Mesenchymal stem cell (in vitro differentiated cells and primary cell): ENCODE measurements at regions not wholly inside any gene's neighbourhood (a gene's known extent, or its start where the extent isn't known, plus 50 kb on each side); places are given as distances from the start of the nearest gene placed in this dataset.

ENCODE experiments used
- DNase-seq: peaks from one replicate; pipeline ENCODE4 v3.0.0-alpha.2; 2013
- H2AFZ ChIP-seq: one replicate; pipeline ENCODE4 v1.6.1; 2013; ENCODE audit warnings: low read depth, mild to moderate bottlenecking, control low read depth, inconsistent platforms, low read length, moderate library complexity
- H2AK5ac ChIP-seq: 2 replicates; pipeline ENCODE4 v1.6.1; 2013; ENCODE audit warnings: low read length, moderate library complexity, mild to moderate bottlenecking, inconsistent platforms; ENCODE audit not compliant: severe bottlenecking
- H2BK120ac ChIP-seq: one replicate; pipeline ENCODE4 v1.6.1; 2013; ENCODE audit warnings: low read depth, mild to moderate bottlenecking, inconsistent platforms, low read length, moderate library complexity
- H2BK12ac ChIP-seq, 2 experiments: one replicate each; pipeline ENCODE4 v1.6.1; 2013; ENCODE audit warnings: inconsistent platforms in 2 of 2, low read length in 2 of 2, mild to moderate bottlenecking in 2 of 2, moderate library complexity in 2 of 2, control low read depth in 1 of 2
- H2BK15ac ChIP-seq: one replicate; pipeline ENCODE4 v1.6.1; 2013; ENCODE audit warnings: mild to moderate bottlenecking, low read depth, inconsistent platforms; ENCODE audit not compliant: poor library complexity, severe bottlenecking
- H2BK5ac ChIP-seq: 2 replicates; pipeline ENCODE4 v1.6.1; 2013; ENCODE audit warnings: low read depth, mild to moderate bottlenecking, low read length, control low read depth, inconsistent platforms; ENCODE audit not compliant: poor library complexity, severe bottlenecking
- H3K14ac ChIP-seq, 2 experiments: one replicate each; pipeline ENCODE4 v1.6.1; 2013; ENCODE audit warnings: inconsistent platforms in 2 of 2, low read length in 2 of 2, control low read depth in 1 of 2, mild to moderate bottlenecking in 1 of 2, moderate library complexity in 1 of 2
- H3K18ac ChIP-seq, 2 experiments: one replicate each; pipeline ENCODE4 v1.6.1; 2013; ENCODE audit warnings: inconsistent platforms in 2 of 2, low read length in 2 of 2, control low read depth in 1 of 2, low read depth in 1 of 2, mild to moderate bottlenecking in 1 of 2
- H3K23ac ChIP-seq, 2 experiments: one replicate each; pipeline ENCODE4 v1.6.1; 2013; ENCODE audit warnings: inconsistent platforms in 2 of 2, low read length in 2 of 2, mild to moderate bottlenecking in 2 of 2, moderate library complexity in 2 of 2, control low read depth in 1 of 2
- H3K27ac ChIP-seq: 2 replicates; pipeline ENCODE4 v1.5.1; 2013; ENCODE audit warnings: mild to moderate bottlenecking, moderate library complexity, low read length, control low read depth, inconsistent platforms; ENCODE audit not compliant: poor library complexity, severe bottlenecking
- H3K27me3 ChIP-seq, 2 experiments: 2 replicates each; pipeline versions ENCODE4 v1.6.1 to v1.7.0; 2013; ENCODE audit warnings: low read length in 2 of 2, mild to moderate bottlenecking in 2 of 2, moderate library complexity in 2 of 2, control low read depth in 1 of 2, inconsistent platforms in 1 of 2; ENCODE audit not compliant: control insufficient read depth in 1 of 2, insufficient read depth in 1 of 2
- H3K36me3 ChIP-seq, 2 experiments: 2 replicates each; pipeline versions ENCODE4 v1.6.1 to v1.7.0; 2013; ENCODE audit warnings: low read length in 2 of 2, control low read depth in 1 of 2, inconsistent platforms in 1 of 2, low read depth in 1 of 2, mild to moderate bottlenecking in 1 of 2; ENCODE audit not compliant: insufficient read depth in 2 of 2, control insufficient read depth in 1 of 2
- H3K4ac ChIP-seq, 2 experiments: one replicate each; pipeline ENCODE4 v1.6.1; 2013; ENCODE audit warnings: inconsistent platforms in 2 of 2, low read length in 2 of 2, mild to moderate bottlenecking in 2 of 2, moderate library complexity in 2 of 2, control low read depth in 1 of 2, low read depth in 1 of 2
- H3K4me1 ChIP-seq: 2 replicates; pipeline ENCODE4 v1.6.1; 2013; ENCODE audit warnings: low read depth, low read length, control low read depth; ENCODE audit not compliant: control insufficient read depth, insufficient read depth
- H3K4me2 ChIP-seq: 2 replicates; pipeline ENCODE4 v1.6.1; 2013; ENCODE audit warnings: low read length, mild to moderate bottlenecking, inconsistent platforms; ENCODE audit not compliant: poor library complexity, severe bottlenecking
- H3K4me3 ChIP-seq, 2 experiments: 2 replicates each; pipeline versions ENCODE4 v1.5.1 to v1.7.0; 2013; ENCODE audit warnings: low read length in 2 of 2, mild to moderate bottlenecking in 2 of 2, control low read depth in 1 of 2, low read depth in 1 of 2; ENCODE audit not compliant: insufficient read depth in 1 of 2
- H3K79me1 ChIP-seq: replicated peaks from 2 replicates; pipeline ENCODE4 v1.6.1; 2013; ENCODE audit warnings: mild to moderate bottlenecking, control low read depth, low read length, inconsistent platforms; ENCODE audit not compliant: poor library complexity, severe bottlenecking
- H3K9ac ChIP-seq: 2 replicates; pipeline ENCODE4 v1.7.0; 2013; ENCODE audit warnings: mild to moderate bottlenecking, low read length, moderate library complexity
- H3K9me3 ChIP-seq: 2 replicates; pipeline ENCODE4 v1.7.0; 2013; ENCODE audit warnings: mild to moderate bottlenecking, low read length; ENCODE audit not compliant: control insufficient read depth
- H4K8ac ChIP-seq: one replicate; pipeline ENCODE4 v1.6.1; 2013; ENCODE audit warnings: inconsistent platforms, mild to moderate bottlenecking, low read length, moderate library complexity
- H4K91ac ChIP-seq: one replicate; pipeline ENCODE4 v1.6.1; 2013; ENCODE audit warnings: mild to moderate bottlenecking, low read length, inconsistent platforms
- WGBS: methylation state at CpG from one replicate; pipeline ENCODE4 v1.1.7; 2013; ENCODE audit warnings: mixed read lengths; 5-methylcytosine and 5-hydroxymethylcytosine counted together

DNA sequence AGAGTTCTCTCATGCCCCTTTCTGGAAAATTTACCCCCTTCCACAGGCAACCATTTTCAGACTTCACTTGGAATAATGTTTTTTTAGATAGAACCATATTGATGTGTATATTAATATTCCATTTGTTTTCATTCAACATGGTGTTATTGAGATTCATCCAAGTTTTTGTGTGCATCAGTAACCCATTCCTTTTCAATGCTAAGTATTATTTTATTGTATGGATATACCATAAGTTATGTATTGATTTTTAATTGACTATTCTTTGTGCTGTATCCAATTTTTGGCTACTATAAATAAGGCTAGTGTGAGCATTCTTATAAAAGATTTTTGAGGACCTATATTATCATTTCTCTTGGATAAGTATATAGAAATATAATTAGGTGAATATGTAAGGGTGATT lies 1025.7 kb downstream of the GRM8 start:
- no peaks in the 10 kb centered on the region for H3K36me3 ChIP-seq
- no peak overlapping the region for H2BK120ac ChIP-seq
- no peak overlapping the region for H3K14ac ChIP-seq
- H4K8ac ChIP-seq, result no peak overlapping the region
- no peaks in the 10 kb centered on the region for H3K4me1 ChIP-seq
- H3K4me2 ChIP-seq, result no peak overlapping the region
- H4K91ac ChIP-seq, result no peak overlapping the region
- H3K9me3 ChIP-seq, result peaks cover 23% of the 10 kb centered on the region
- no peak overlapping the region for H2BK5ac ChIP-seq
- H2BK15ac ChIP-seq, result no peak overlapping the region
- no peak overlapping the region for H3K23ac ChIP-seq
- H3K79me1 ChIP-seq, result no peaks in the 10 kb centered on the region
- no peak overlapping the region for H2AK5ac ChIP-seq
- H2BK12ac ChIP-seq, result no peak overlapping the region
- no peak overlapping the region for H2AFZ ChIP-seq
- no peaks in the 10 kb centered on the region for H3K27me3 ChIP-seq
- no peak overlapping the region for H3K4ac ChIP-seq
- no peak for DNase-seq
- no peak overlapping the region for H3K9ac ChIP-seq
- no peak overlapping the region for H3K4me3 ChIP-seq
- no peak overlapping the region for H3K27ac ChIP-seq
- no peak overlapping the region for H3K18ac ChIP-seq

DNA sequence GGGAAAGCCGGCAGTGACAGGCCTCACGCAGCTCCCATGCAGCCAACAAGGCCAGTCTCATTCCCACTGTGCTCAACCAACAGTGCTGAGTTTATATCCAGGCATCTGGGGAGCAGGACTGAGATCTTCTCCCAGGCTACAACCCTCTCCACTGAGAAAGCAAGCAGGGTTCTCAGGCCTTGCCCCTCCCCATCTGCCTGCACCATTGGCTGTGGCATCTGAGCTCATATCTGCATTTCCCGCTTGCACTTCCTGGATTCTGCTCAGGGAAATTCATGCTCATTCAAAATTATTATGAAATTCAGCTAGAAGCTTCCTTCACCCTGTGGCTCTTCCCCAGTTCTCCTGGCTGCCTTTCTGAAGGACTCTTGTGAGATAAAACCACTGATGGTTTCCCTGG lies 1029.0 kb downstream of the GRM8 start:
- no peaks in the 10 kb centered on the region for H3K4me1 ChIP-seq
- no peak overlapping the region for H3K4me3 ChIP-seq
- H3K27ac ChIP-seq, result no peak overlapping the region
- H3K18ac ChIP-seq, result no peak overlapping the region
- no peak overlapping the region for H2BK5ac ChIP-seq
- no peak overlapping the region for H3K4ac ChIP-seq
- no peak overlapping the region for H3K4me2 ChIP-seq
- no peak overlapping the region for H3K9ac ChIP-seq
- no peaks in the 10 kb centered on the region for H3K79me1 ChIP-seq
- peaks cover 34% of the 10 kb centered on the region for H3K9me3 ChIP-seq
- 80% methylated on average over 3 of the region's 3 CpGs for WGBS
- no peak overlapping the region for H3K23ac ChIP-seq
- no peak for DNase-seq
- H2BK15ac ChIP-seq, result no peak overlapping the region
- no peak overlapping the region for H2BK120ac ChIP-seq
- H2AFZ ChIP-seq, result no peak overlapping the region
- H2AK5ac ChIP-seq, result no peak overlapping the region
- no peak overlapping the region for H4K91ac ChIP-seq
- no peaks in the 10 kb centered on the region for H3K36me3 ChIP-seq
- no peak overlapping the region for H2BK12ac ChIP-seq
- no peaks in the 10 kb centered on the region for H3K27me3 ChIP-seq
- no peak overlapping the region for H3K14ac ChIP-seq
- H4K8ac ChIP-seq, result no peak overlapping the region

DNA sequence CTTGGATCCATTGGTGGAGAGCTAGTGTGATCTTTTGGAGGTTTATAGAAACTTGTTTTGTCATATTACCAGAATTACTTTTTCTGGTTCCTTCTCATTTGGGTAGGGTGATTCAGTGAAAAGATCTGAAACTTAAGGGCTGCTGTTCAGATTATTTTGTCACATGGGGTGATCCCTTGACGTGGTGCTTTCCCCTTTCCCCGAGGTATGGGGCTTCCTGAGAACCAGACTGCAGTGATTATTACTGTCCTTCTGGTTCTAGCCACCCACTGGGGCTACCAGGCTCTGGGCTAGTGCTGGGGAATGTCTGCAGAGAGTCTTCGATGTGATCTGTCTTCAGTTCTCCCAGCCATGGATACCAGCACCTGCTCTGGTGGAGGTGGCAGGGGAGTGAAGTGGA lies 1030.0 kb downstream of the GRM8 start:
- no peak overlapping the region for H3K9ac ChIP-seq
- H4K8ac ChIP-seq, result no peak overlapping the region
- 44% methylated on average over 3 of the region's 3 CpGs for WGBS
- H3K4me2 ChIP-seq, result no peak overlapping the region
- no peak overlapping the region for H2BK12ac ChIP-seq
- DNase-seq, result no peak
- H3K9me3 ChIP-seq, result peaks cover 35% of the 10 kb centered on the region
- no peak overlapping the region for H2AFZ ChIP-seq
- no peaks in the 10 kb centered on the region for H3K4me1 ChIP-seq
- H4K91ac ChIP-seq, result no peak overlapping the region
- no peak overlapping the region for H2AK5ac ChIP-seq
- no peak overlapping the region for H3K14ac ChIP-seq
- H3K27me3 ChIP-seq, result no peaks in the 10 kb centered on the region
- no peak overlapping the region for H2BK5ac ChIP-seq
- H3K79me1 ChIP-seq, result no peaks in the 10 kb centered on the region
- H3K4me3 ChIP-seq, result no peak overlapping the region
- H3K4ac ChIP-seq, result no peak overlapping the region
- H3K36me3 ChIP-seq, result no peaks in the 10 kb centered on the region
- H3K27ac ChIP-seq, result no peak overlapping the region
- no peak overlapping the region for H2BK15ac ChIP-seq
- H3K18ac ChIP-seq, result no peak overlapping the region
- no peak overlapping the region for H3K23ac ChIP-seq
- no peak overlapping the region for H2BK120ac ChIP-seq

DNA sequence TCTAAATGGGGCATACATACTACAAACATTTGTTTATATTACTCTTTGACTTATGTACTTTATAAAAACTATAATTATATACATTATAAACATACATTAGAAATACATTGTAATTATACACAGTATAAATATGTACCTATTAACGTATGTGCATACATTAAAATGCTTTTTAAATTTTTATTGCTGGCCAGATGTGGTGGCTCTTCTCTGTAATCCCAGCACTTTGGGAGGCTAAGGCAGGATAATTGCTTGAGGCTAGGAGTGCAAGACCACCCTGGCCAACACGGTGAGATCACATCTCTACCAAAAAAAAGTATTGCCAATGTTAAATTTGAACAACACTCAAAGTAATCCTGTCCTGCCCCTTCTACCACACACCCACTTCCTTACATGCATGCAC lies 1037.0 kb downstream of the GRM8 start:
- H3K9me3 ChIP-seq, result peaks cover 37% of the 10 kb centered on the region
- no peak overlapping the region for H3K27ac ChIP-seq
- no peak overlapping the region for H2AK5ac ChIP-seq
- H3K27me3 ChIP-seq, result no peaks in the 10 kb centered on the region
- H2BK12ac ChIP-seq, result no peak overlapping the region
- H4K8ac ChIP-seq, result no peak overlapping the region
- H3K4ac ChIP-seq, result no peak overlapping the region
- H2AFZ ChIP-seq, result no peak overlapping the region
- no peak overlapping the region for H4K91ac ChIP-seq
- no peak overlapping the region for H3K23ac ChIP-seq
- 40% methylated on average over 1 of the region's 2 CpGs for WGBS
- no peak overlapping the region for H3K14ac ChIP-seq
- H2BK15ac ChIP-seq, result no peak overlapping the region
- DNase-seq, result no peak
- no peaks in the 10 kb centered on the region for H3K4me1 ChIP-seq
- H2BK120ac ChIP-seq, result no peak overlapping the region
- H3K79me1 ChIP-seq, result no peaks in the 10 kb centered on the region
- H3K9ac ChIP-seq, result no peak overlapping the region
- no peaks in the 10 kb centered on the region for H3K36me3 ChIP-seq
- H3K18ac ChIP-seq, result no peak overlapping the region
- no peak overlapping the region for H2BK5ac ChIP-seq
- H3K4me2 ChIP-seq, result no peak overlapping the region
- H3K4me3 ChIP-seq, result no peak overlapping the region
